Trophoblast cell (in vitro differentiated cells and primary cell): ENCODE measurements at regions not wholly inside any gene's neighbourhood (a gene's known extent, or its start where the extent isn't known, plus 50 kb on each side); places are given as distances from the start of the nearest gene placed in this dataset.

Experiments
- DNase-seq, 2 donors: peaks; one replicate each; pipeline ENCODE4 v3.0.0-alpha.2; 2016
- H2AFZ ChIP-seq: 2 replicates; pipeline ENCODE4 v1.6.1; 2013; ENCODE audit warnings: low read length, moderate library complexity, mild to moderate bottlenecking; ENCODE audit not compliant: insufficient read depth, poor library complexity
- H2AK5ac ChIP-seq: 2 replicates; pipeline ENCODE4 v1.6.1; 2013; ENCODE audit warnings: mild to moderate bottlenecking, low read length
- H2BK120ac ChIP-seq: 2 replicates; pipeline ENCODE4 v1.6.1; 2013; ENCODE audit warnings: low read length, mild to moderate bottlenecking, moderate library complexity; ENCODE audit not compliant: insufficient read depth, poor library complexity
- H2BK12ac ChIP-seq: 2 replicates; pipeline ENCODE4 v1.6.1; 2013; ENCODE audit warnings: mild to moderate bottlenecking, low read length, moderate library complexity
- H2BK5ac ChIP-seq: 2 replicates; pipeline ENCODE4 v1.6.1; 2013; ENCODE audit warnings: low read length, low read depth, moderate library complexity, mild to moderate bottlenecking; ENCODE audit not compliant: poor library complexity
- H3K14ac ChIP-seq: 2 replicates; pipeline ENCODE4 v1.6.1; 2013; ENCODE audit warnings: mild to moderate bottlenecking, low read length
- H3K18ac ChIP-seq: 2 replicates; pipeline ENCODE4 v1.6.1; 2013; ENCODE audit warnings: mild to moderate bottlenecking, low read length
- H3K23ac ChIP-seq: 2 replicates; pipeline ENCODE4 v1.6.1; 2013; ENCODE audit warnings: low read length
- H3K27ac ChIP-seq: 2 replicates; pipeline ENCODE4 v1.5.1; 2013; ENCODE audit warnings: low read depth, mild to moderate bottlenecking, inconsistent platforms, low read length, moderate library complexity
- H3K27me3 ChIP-seq: 2 replicates; pipeline ENCODE4 v1.6.1; 2013; ENCODE audit warnings: inconsistent platforms, mild to moderate bottlenecking, low read length, moderate library complexity; ENCODE audit not compliant: insufficient read depth
- H3K36me3 ChIP-seq, 2 experiments: 1 replicate in 1 of 2; 2 replicates in 1 of 2; pipeline ENCODE4 v1.6.1; 2013; ENCODE audit warnings: low read length in 2 of 2, mild to moderate bottlenecking in 2 of 2, moderate library complexity in 1 of 2; ENCODE audit not compliant: insufficient read depth in 2 of 2, control insufficient read depth in 1 of 2
- H3K4ac ChIP-seq: 2 replicates; pipeline ENCODE4 v1.6.1; 2013; ENCODE audit warnings: low read depth, mild to moderate bottlenecking, low read length, moderate library complexity
- H3K4me1 ChIP-seq, 2 experiments: 1 replicate in 1 of 2; 2 replicates in 1 of 2; pipeline ENCODE4 v1.6.1; 2013; ENCODE audit warnings: low read length in 2 of 2, mild to moderate bottlenecking in 2 of 2, moderate library complexity in 1 of 2; ENCODE audit not compliant: insufficient read depth in 2 of 2, control insufficient read depth in 1 of 2
- H3K4me2 ChIP-seq: 2 replicates; pipeline ENCODE4 v1.6.1; 2013; ENCODE audit warnings: inconsistent platforms, mild to moderate bottlenecking, low read length, moderate library complexity
- H3K4me3 ChIP-seq: 2 replicates; pipeline ENCODE4 v1.5.1; 2013; ENCODE audit warnings: mild to moderate bottlenecking, low read depth, low read length, inconsistent platforms
- H3K79me1 ChIP-seq: one replicate; pipeline ENCODE4 v1.6.1; 2013; ENCODE audit warnings: low read length
- H3K79me2 ChIP-seq: 2 replicates; pipeline ENCODE4 v1.6.1; 2013; ENCODE audit warnings: low read length, mild to moderate bottlenecking; ENCODE audit not compliant: control insufficient read depth, insufficient read depth, poor library complexity
- H3K9ac ChIP-seq: 2 replicates; pipeline ENCODE4 v1.6.1; 2013; ENCODE audit warnings: mild to moderate bottlenecking, low read length
- H3K9me3 ChIP-seq: 2 replicates; pipeline ENCODE4 v1.6.1; 2013; ENCODE audit warnings: low read depth, mild to moderate bottlenecking, control low read depth, inconsistent platforms, low read length; ENCODE audit not compliant: insufficient read depth
- H4K12ac ChIP-seq: 2 replicates; pipeline ENCODE4 v1.6.1; 2013; ENCODE audit warnings: low read depth, mild to moderate bottlenecking, low read length, moderate library complexity
- H4K8ac ChIP-seq: 2 replicates; pipeline ENCODE4 v1.6.1; 2013; ENCODE audit warnings: low read depth, mild to moderate bottlenecking, low read length, moderate library complexity
- H4K91ac ChIP-seq: one replicate; pipeline ENCODE4 v1.6.1; 2013; ENCODE audit warnings: low read depth, mild to moderate bottlenecking, low read length, moderate library complexity
- WGBS: extraction: QIAGEN DNeasy Blood & Tissue Kit; methylation state at CpG from one replicate; pipeline ENCODE4 v1.1.7; 2013; ENCODE audit warnings: missing lambda C conversion rate; ENCODE audit not compliant: insufficient read length, insufficient coverage; ENCODE audit errors: extremely low coverage; 5-methylcytosine and 5-hydroxymethylcytosine counted together

DNA sequence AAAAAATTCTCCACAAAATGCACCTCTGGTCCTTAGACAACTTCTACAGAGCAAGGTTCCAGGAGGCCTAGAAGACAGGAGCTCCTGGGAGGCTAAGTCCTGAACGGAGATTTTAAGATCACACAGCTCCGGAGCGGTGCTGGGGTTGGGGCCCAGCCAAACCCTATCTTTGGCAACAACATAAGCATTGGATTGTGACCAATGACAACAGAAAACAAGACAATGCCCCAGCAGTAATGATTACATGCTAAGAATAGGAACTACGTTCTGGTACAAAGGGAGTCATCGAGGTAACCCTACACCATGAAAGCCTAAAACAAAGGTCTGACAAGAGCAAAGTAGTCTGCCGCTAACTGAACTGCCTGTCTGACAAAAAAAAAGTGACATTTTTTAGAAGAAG is 171.2 kb downstream of the CMPK2 start:
- Histone ChIP-seq H3K9ac (no peak overlapping the region), H3K9me3 (no peaks in the 10 kb centered on the region), H3K4me3 (no peak overlapping the region), H2BK5ac (no peak overlapping the region), H2BK120ac (no peak overlapping the region), H3K27ac (no peak overlapping the region), H3K4ac (no peak overlapping the region), H3K14ac (no peak overlapping the region), H4K12ac (no peak overlapping the region), H3K79me1 (no peaks in the 10 kb centered on the region), H3K18ac (no peak overlapping the region), H3K36me3 (no peaks in the 10 kb centered on the region), H3K27me3 (no peaks in the 10 kb centered on the region), H2BK12ac (no peak overlapping the region), H3K4me1 (no peaks in the 10 kb centered on the region), H2AFZ (no peak overlapping the region), H3K79me2 (no peaks in the 10 kb centered on the region), H3K23ac (no peak overlapping the region), H4K8ac (no peak overlapping the region), H4K91ac (no peak overlapping the region), H3K4me2 (no peak overlapping the region), H2AK5ac (no peak overlapping the region)
- DNase-seq = no peak
- no CpG with 5 or more reads among the region's 6 CpGs for WGBS

GRCh38 chr2:6700335-6700734 is 165.4 kb downstream of the CMPK2 start:
- Histone ChIP-seq H3K36me3 (no peaks in the 10 kb centered on the region), H3K4ac (no peak overlapping the region), H3K79me2 (no peaks in the 10 kb centered on the region), H3K4me2 (no peak overlapping the region), H2BK5ac (no peak overlapping the region), H2AFZ (no peak overlapping the region), H3K9ac (no peak overlapping the region), H3K4me1 (no peaks in the 10 kb centered on the region), H3K9me3 (no peaks in the 10 kb centered on the region), H2BK12ac (no peak overlapping the region), H4K91ac (no peak overlapping the region), H3K18ac (no peak overlapping the region), H3K27ac (no peak overlapping the region), H3K79me1 (no peaks in the 10 kb centered on the region), H4K12ac (no peak overlapping the region), H4K8ac (no peak overlapping the region), H2BK120ac (no peak overlapping the region), H3K14ac (no peak overlapping the region), H3K4me3 (no peak overlapping the region), H3K23ac (no peak overlapping the region), H3K27me3 (no peaks in the 10 kb centered on the region), H2AK5ac (no peak overlapping the region)
- WGBS = no CpG with 5 or more reads among the region's 6 CpGs
- DNase-seq = no peak

GRCh38 chr2:6704077-6704476 is 161.6 kb downstream of the CMPK2 start:
- H3K4ac ChIP-seq = no peak overlapping the region
- no peak overlapping the region for H3K4me3 ChIP-seq
- no peak overlapping the region for H2AFZ ChIP-seq
- H4K8ac ChIP-seq = no peak overlapping the region
- no peaks in the 10 kb centered on the region for H3K4me1 ChIP-seq
- no peaks in the 10 kb centered on the region for H3K36me3 ChIP-seq
- H3K27ac ChIP-seq = no peak overlapping the region
- H3K79me1 ChIP-seq = no peaks in the 10 kb centered on the region
- no peaks in the 10 kb centered on the region for H3K9me3 ChIP-seq
- no peak overlapping the region for H4K91ac ChIP-seq
- no peaks in the 10 kb centered on the region for H3K79me2 ChIP-seq
- no peaks in the 10 kb centered on the region for H3K27me3 ChIP-seq
- no peak overlapping the region for H3K9ac ChIP-seq
- H2BK120ac ChIP-seq = no peak overlapping the region
- DNase-seq = no peak
- no peak overlapping the region for H2BK5ac ChIP-seq
- H3K18ac ChIP-seq = no peak overlapping the region
- H2BK12ac ChIP-seq = no peak overlapping the region
- WGBS = no CpG with 5 or more reads among the region's 1 CpG
- H3K23ac ChIP-seq = no peak overlapping the region
- H2AK5ac ChIP-seq = no peak overlapping the region
- H4K12ac ChIP-seq = no peak overlapping the region
- H3K4me2 ChIP-seq = no peak overlapping the region
- H3K14ac ChIP-seq = no peak overlapping the region

DNA sequence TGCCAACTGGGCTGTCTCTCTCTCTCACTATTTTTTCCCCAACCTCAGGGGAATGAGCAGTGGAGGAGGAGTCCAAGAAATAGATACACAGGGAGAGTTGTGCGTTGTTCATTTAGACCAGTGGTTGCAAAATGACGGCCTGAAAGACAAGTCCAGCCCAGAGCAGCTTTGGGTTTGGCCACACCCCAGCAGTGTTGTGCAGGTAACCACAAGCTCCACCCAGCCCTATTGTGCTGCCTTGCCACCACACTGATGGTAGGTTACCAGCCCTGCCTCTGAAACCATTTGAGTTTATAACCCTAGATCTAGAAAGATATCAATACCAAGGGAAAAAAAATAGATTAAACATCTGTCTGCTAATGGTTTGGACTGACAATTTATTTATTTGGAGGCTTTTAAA is 144.3 kb downstream of the CMPK2 start:
- Histone ChIP-seq H3K9ac (no peak overlapping the region), H3K79me2 (no peaks in the 10 kb centered on the region)

More for the DNA sequence above, 144.3 kb downstream of the CMPK2 start:
- no peak overlapping the region for H3K4me3 ChIP-seq
- H2BK5ac ChIP-seq = no peak overlapping the region
- no peaks in the 10 kb centered on the region for H3K9me3 ChIP-seq
- no peak overlapping the region for H4K8ac ChIP-seq
- H3K4me2 ChIP-seq = no peak overlapping the region
- no peak overlapping the region for H3K18ac ChIP-seq
- H3K36me3 ChIP-seq = no peaks in the 10 kb centered on the region
- H2AK5ac ChIP-seq = no peak overlapping the region
- H3K27ac ChIP-seq = no peak overlapping the region
- no peak overlapping the region for H2AFZ ChIP-seq
- H4K12ac ChIP-seq = no peak overlapping the region
- H2BK120ac ChIP-seq = no peak overlapping the region
- H3K4me1 ChIP-seq = no peaks in the 10 kb centered on the region
- H2BK12ac ChIP-seq = no peak overlapping the region
- no CpG with 5 or more reads among the region's 2 CpGs for WGBS
- no peak overlapping the region for H3K14ac ChIP-seq
- H3K23ac ChIP-seq = no peak overlapping the region
- DNase-seq = no peak
- no peak overlapping the region for H4K91ac ChIP-seq
- H3K4ac ChIP-seq = no peak overlapping the region
- no peaks in the 10 kb centered on the region for H3K79me1 ChIP-seq
- H3K27me3 ChIP-seq = no peaks in the 10 kb centered on the region
